Uterus (tissue), 2 donors: ENCODE measurements at regions not wholly inside any gene's neighbourhood (a gene's known extent, or its start where the extent isn't known, plus 50 kb on each side); places are given as distances from the start of the nearest gene placed in this dataset.

ENCODE experiments used
- CTCF ChIP-seq, 4 experiments: fragments of 200-600 bp in 2 of 4; fragments of 450-650 bp in 2 of 4; sonication (generic) in 2 of 4; IDR thresholded peaks; one replicate each; pipeline ENCODE4 v1.5.1; 2016 to 2019; ENCODE audit warnings: antibody characterized with exemption in 4 of 4, mild to moderate bottlenecking in 2 of 4, moderate library complexity in 1 of 4
- POLR2A ChIP-seq, 2 donors: fragments of 450-650 bp; IDR thresholded peaks; one replicate each; pipeline ENCODE4 v1.6.1; 2016; ENCODE audit warnings: antibody characterized with exemption in 2 of 2, mild to moderate bottlenecking in 1 of 2, moderate library complexity in 1 of 2

- TF ChIP-seq CTCF (IDR thresholded peaks at IDR 0.05) = no peak
- no peak for TF ChIP-seq POLR2A (IDR thresholded peaks at IDR 0.05)
Observed at GRCh38 chr2:67671464-67672450, 274.6 kb downstream of the ETAA1 start.
